HT-29 (cell line): ENCODE measurements at regions not wholly inside any gene's neighbourhood (a gene's known extent, or its start where the extent isn't known, plus 50 kb on each side); places are given as distances from the start of the nearest gene placed in this dataset. TPM values are rescaled to one million over a fixed set of nuclear protein-coding genes. Genes with fewer than 3 reads are reported as not detected.
"Not testable (repeated sequence)": the region's sequence is repeated elsewhere in the genome, so short reads cannot be mapped to it uniquely, and the experiment has no call there.

Source experiments
- DNase-seq: peaks from one replicate; pipeline ENCODE4 v3.0.0-alpha.2; 2015; ENCODE audit warnings: low spot score
- small RNA-seq: library from RNA; depleted of rRNA; stranded (forward); fragments of <200 nt; gene quantifications from one replicate; pipeline ENCODE3, GENCODE V24; 2014

- DNase-seq: peak; percentile 98
Observed at GRCh38 chr10:33008499-33009243, 50.6 kb upstream of the ITGB1 start.

- not testable (repeated sequence) for DNase-seq
Observed at GRCh38 chr10:33007731-33008381, 49.8 kb upstream of the ITGB1 start.

Small RNAs in the stretch of these regions (small RNA-seq; reads per million reads assigned to genes)
- gene AL365203.1 (not detected), gene MTND4LP11 (not detected), gene RN7SL847P (not detected)
